SU-DHL-6 (cell line): ENCODE measurements at regions not wholly inside any gene's neighbourhood (a gene's known extent, or its start where the extent isn't known, plus 50 kb on each side); places are given as distances from the start of the nearest gene placed in this dataset.

Source experiments
- CTCF ChIP-seq: fragments of 200-600 bp; sonication (generic); IDR thresholded peaks from one replicate; pipeline ENCODE4 v1.5.1; 2017; ENCODE audit warnings: antibody characterized with exemption, mild to moderate bottlenecking, low read length, moderate library complexity; ENCODE audit not compliant: insufficient read depth, poor library complexity, severe bottlenecking
- EZH2phosphoT487 ChIP-seq: fragments of 200-600 bp; sonication (generic), shearing (Covaris generic); conservative IDR thresholded peaks from 2 replicates; pipeline ENCODE4 v1.6.1; 2018; ENCODE audit warnings: mild to moderate bottlenecking, antibody characterized with exemption, low read length, moderate library complexity, mixed read lengths

GRCh38 chr1:229132106-229132443, 138.8 kb upstream of the RAB4A start:
- TF ChIP-seq CTCF, result no peak
- TF ChIP-seq EZH2phosphoT487, result no peak
